Ascending aorta (tissue), 2 donors: ENCODE measurements at regions not wholly inside any gene's neighbourhood (a gene's known extent, or its start where the extent isn't known, plus 50 kb on each side); places are given as distances from the start of the nearest gene placed in this dataset.

Experiments used
- DNase-seq, 2 donors: peaks; one replicate each; pipeline ENCODE4 v3.0.0-alpha.2; 2019; ENCODE audit warnings: low spot score in 2 of 2
- H3K27ac ChIP-seq, 2 donors: fragments of 200-600 bp; sonication (generic); one replicate each; pipeline ENCODE4 v1.5.1; 2016 to 2017; ENCODE audit warnings: mild to moderate bottlenecking in 1 of 2
- H3K27me3 ChIP-seq: fragments of 200-600 bp; sonication (generic); one replicate; pipeline ENCODE4 v1.5.1; 2017
- H3K36me3 ChIP-seq, 2 donors: fragments of 200-600 bp; sonication (generic); one replicate each; pipeline ENCODE4 v1.5.1; 2016
- H3K4me1 ChIP-seq, 2 donors: fragments of 200-600 bp; sonication (generic); one replicate each; pipeline ENCODE4 v1.5.1; 2016 to 2017; ENCODE audit warnings: mild to moderate bottlenecking in 1 of 2
- H3K4me3 ChIP-seq, 2 donors: fragments of 200-600 bp; sonication (generic); one replicate each; pipeline ENCODE4 v1.5.1; 2016 to 2017; ENCODE audit warnings: mild to moderate bottlenecking in 1 of 2
- H3K9me3 ChIP-seq, 2 donors: fragments of 200-600 bp; sonication (generic); one replicate each; pipeline ENCODE4 v1.5.1; 2016
- intact Hi-C: fragments of 100-400 bp; cut with DNase I; formaldehyde crosslinking; loops from one replicate; pipeline ENCODE4 v1.15.1; 2023
- TF ChIP-seq, protein P1 (sequence below), 3 experiments: fragments of 200-600 bp in 2 of 3; fragments of 450-650 bp in 1 of 3; sonication (generic) in 2 of 3; IDR thresholded peaks; one replicate each; pipeline ENCODE4 v1.5.1; 2016 to 2019; ENCODE audit warnings: antibody characterized with exemption in 3 of 3, mild to moderate bottlenecking in 1 of 3, moderate library complexity in 1 of 3

DNA sequence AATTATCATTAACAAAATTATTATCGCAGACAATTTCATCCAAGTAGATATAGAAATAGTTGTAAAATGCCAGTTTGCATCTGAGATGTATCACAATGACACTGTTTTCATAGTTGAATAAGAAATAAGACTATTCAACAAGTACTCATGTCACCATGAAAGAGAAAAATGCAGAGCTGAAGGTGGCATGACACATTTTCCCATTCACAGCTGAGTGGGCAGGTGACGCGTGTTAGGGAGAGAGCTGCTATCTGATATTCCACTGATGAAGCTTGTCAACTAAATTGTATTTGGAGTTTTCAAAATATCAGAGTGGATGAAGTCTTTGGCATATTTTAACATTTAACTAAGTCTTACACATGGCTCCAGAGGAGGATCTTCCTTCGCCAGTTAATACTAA is 70.3 kb upstream of the HDAC9 start:
- no peak overlapping the region for H3K27ac ChIP-seq
- intact Hi-C loops = loop anchor here (5.0 kb wide), 1 partner anchor 57 kb away; no protein-coding TSS in a partner anchor

DNA sequence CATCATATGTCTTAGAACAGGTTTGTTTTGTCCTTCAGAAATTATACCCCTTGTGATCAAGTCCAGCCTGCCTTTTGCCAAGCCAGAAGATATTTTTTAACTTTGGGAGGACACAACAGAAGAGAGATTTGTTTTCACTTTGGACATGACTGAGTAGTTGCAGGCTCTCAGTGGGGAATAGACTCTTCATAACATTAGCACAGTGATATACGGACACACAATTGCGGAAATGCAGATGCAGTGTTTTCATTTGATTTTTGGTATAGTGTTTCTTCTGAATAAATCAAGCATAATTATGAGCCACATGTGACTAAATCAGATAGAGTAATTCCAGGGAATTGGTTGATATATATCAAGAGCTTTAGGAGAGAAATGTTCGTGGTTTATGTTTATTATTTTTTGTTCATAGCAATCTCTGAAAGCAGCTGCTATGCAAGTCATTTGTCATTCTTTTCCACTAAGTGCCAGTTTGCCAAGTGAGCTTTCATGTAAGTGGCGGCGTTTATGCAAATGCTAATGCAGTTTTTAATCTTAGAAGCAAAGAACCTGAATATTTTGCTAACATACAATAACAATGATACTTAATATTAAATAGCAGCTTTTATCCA is 69.6 kb upstream of the HDAC9 start:
- intact Hi-C loops = loop anchor here (5.0 kb wide), 1 partner anchor 56 kb away; no protein-coding TSS in a partner anchor
- H3K27ac ChIP-seq = no peak overlapping the region
- DNase-seq = no peak
- TF ChIP-seq, protein P1, sequence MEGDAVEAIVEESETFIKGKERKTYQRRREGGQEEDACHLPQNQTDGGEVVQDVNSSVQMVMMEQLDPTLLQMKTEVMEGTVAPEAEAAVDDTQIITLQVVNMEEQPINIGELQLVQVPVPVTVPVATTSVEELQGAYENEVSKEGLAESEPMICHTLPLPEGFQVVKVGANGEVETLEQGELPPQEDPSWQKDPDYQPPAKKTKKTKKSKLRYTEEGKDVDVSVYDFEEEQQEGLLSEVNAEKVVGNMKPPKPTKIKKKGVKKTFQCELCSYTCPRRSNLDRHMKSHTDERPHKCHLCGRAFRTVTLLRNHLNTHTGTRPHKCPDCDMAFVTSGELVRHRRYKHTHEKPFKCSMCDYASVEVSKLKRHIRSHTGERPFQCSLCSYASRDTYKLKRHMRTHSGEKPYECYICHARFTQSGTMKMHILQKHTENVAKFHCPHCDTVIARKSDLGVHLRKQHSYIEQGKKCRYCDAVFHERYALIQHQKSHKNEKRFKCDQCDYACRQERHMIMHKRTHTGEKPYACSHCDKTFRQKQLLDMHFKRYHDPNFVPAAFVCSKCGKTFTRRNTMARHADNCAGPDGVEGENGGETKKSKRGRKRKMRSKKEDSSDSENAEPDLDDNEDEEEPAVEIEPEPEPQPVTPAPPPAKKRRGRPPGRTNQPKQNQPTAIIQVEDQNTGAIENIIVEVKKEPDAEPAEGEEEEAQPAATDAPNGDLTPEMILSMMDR (IDR thresholded peaks at IDR 0.05) = no peak
- no peaks in the 10 kb centered on the region for H3K36me3 ChIP-seq
- H3K4me3 ChIP-seq = no peak overlapping the region
- H3K4me1 ChIP-seq = peaks cover 0 to 13% of the 10 kb centered on the region in 2 donors
- H3K27me3 ChIP-seq = no peaks in the 10 kb centered on the region
- no peaks in the 10 kb centered on the region for H3K9me3 ChIP-seq

More for the DNA sequence above, 70.3 kb upstream of the HDAC9 start:
- no peak for DNase-seq
- no peaks in the 10 kb centered on the region for H3K36me3 ChIP-seq
- no peaks in the 10 kb centered on the region for H3K27me3 ChIP-seq
- no peaks in the 10 kb centered on the region for H3K9me3 ChIP-seq
- peaks cover 0 to 13% of the 10 kb centered on the region in 2 donors for H3K4me1 ChIP-seq
- TF ChIP-seq, protein P1 (IDR thresholded peaks at IDR 0.05) = no peak
- H3K4me3 ChIP-seq = no peak overlapping the region

DNA sequence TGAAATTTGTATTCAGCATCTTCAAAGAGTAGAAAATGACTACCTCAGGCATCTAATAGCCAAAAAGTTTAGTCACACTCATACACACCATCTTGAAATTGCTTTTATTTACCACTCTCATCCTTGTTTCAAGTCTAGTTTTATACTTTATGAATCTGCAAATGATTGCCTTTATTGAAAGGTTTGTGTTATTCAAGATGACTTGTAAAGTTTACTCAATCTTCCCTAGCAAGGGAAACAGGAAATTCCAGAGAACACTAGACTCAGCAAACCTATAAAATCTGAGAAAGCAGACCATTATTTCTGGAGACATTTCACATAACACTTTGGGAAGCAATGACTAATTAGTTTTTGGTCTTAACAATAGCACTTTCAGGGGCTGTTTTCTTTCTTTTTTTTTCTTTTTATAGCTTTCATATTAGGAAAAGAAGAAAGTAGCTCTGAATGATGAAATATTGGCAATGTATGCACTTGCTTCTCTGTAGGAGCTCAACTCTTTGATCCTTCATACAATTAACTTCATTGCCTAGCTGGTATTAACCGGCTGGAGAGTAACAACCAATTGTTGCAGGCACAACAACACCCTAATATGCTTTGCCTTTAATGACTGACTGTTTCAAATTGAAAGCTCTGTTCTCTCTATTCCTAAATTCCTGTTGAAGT is 68.9 kb upstream of the HDAC9 start:
- no peak overlapping the region for H3K27ac ChIP-seq

DNA sequence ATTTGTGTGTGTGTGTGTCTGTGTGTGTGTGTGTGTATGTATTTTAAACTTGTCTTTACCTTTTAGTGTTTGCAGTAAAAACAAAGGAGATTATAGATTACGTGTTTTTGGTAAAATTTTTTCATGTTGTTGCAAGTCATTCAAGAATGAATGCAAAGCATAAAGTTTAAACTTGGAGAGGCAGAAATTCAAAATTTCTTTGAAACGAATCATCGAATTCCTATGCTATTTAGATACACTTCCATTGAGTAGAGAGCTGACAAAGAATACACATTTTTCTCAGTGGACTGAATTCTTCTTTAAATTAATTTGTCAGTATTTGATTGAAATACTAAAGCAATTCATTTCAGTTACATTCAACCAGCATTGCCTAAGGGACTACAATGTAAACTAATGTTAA is 66.0 kb upstream of the HDAC9 start:
- intact Hi-C loops = loop anchor here (5.0 kb wide), 1 partner anchor 53 kb away; no protein-coding TSS in a partner anchor

More for the DNA sequence above, 68.9 kb upstream of the HDAC9 start:
- Histone ChIP-seq H3K4me3 (no peak overlapping the region), H3K9me3 (no peaks in the 10 kb centered on the region), H3K4me1 (peaks cover 0 to 12% of the 10 kb centered on the region in 2 donors), H3K36me3 (no peaks in the 10 kb centered on the region), H3K27me3 (no peaks in the 10 kb centered on the region)
- intact Hi-C loops = loop anchor here (5.0 kb wide), 1 partner anchor 56 kb away; no protein-coding TSS in a partner anchor
- TF ChIP-seq, protein P1 (IDR thresholded peaks at IDR 0.05) = no peak
- no peak for DNase-seq

DNA sequence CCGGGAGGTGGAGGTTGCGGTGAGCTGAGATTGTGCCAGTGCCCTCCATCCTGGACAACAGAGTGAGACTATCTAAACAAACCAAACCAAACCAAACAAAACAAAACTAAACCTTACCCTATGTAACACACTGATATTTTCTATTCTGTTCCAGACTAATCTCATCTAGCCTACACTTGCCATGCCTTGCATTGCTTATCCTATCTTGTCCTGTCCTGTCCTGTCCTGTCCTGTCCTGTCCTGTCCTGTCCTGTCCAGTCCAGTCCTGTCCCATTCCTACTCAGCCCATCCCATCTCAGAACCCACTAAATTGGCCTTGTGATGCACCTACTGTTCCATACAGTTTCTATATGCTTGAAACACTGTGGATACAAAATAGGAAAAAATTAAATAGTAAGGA is 64.7 kb upstream of the HDAC9 start:
- Histone ChIP-seq H3K27ac (no peak overlapping the region), H3K4me3 (no peak overlapping the region), H3K4me1 (peaks cover 0 to 5% of the 10 kb centered on the region in 2 donors), H3K9me3 (no peaks in the 10 kb centered on the region), H3K27me3 (no peaks in the 10 kb centered on the region), H3K36me3 (no peaks in the 10 kb centered on the region)
- DNase-seq = no peak
- TF ChIP-seq, protein P1 (IDR thresholded peaks at IDR 0.05) = no peak
- intact Hi-C loops = no loop called here

More for the DNA sequence above, 66.0 kb upstream of the HDAC9 start:
- no peaks in the 10 kb centered on the region for H3K9me3 ChIP-seq
- H3K36me3 ChIP-seq = no peaks in the 10 kb centered on the region
- no peak overlapping the region for H3K4me3 ChIP-seq
- TF ChIP-seq, protein P1 (IDR thresholded peaks at IDR 0.05) = no peak
- peaks cover 0 to 5% of the 10 kb centered on the region in 2 donors for H3K4me1 ChIP-seq
- no peak overlapping the region for H3K27ac ChIP-seq
- no peaks in the 10 kb centered on the region for H3K27me3 ChIP-seq
- DNase-seq = no peak
